Fibroblast of skin of right biceps (primary cell): ENCODE measurements at regions not wholly inside any gene's neighbourhood (a gene's known extent, or its start where the extent isn't known, plus 50 kb on each side); places are given as distances from the start of the nearest gene placed in this dataset.
"Not testable (repeated sequence)": the region's sequence is repeated elsewhere in the genome, so short reads cannot be mapped to it uniquely, and the experiment has no call there.

Experiments used
- DNase-seq: peaks from one replicate; pipeline ENCODE4 v3.0.0-alpha.2; 2013

DNA sequence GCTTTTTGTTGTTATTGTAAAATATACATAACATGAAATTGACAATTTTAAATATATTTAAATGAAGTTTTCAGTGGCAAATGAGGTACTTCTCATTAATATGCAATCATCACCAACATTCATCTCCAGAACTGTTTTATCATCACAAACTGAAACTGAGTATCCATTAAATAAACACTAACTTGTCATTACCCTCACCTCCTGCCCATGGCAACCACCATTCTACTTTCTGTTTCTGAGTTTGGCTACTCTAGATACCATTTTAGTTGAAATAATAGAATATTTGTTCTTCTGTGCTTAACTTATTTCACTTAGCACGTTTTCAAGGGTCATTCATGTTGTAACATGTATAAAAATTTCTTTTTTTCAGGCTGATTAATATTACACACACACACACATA is 834.3 kb downstream of the PLOD2 start:
- no peak for DNase-seq

GRCh38 chr3:145333427-145333826 is 827.6 kb downstream of the PLOD2 start:
- not testable (repeated sequence) for DNase-seq

- DNase-seq = no peak
These were observed 827.1 kb downstream of the PLOD2 start for GRCh38 chr3:145333931-145334330.

- DNase-seq = no peak
These were observed 805.8 kb downstream of the PLOD2 start for GRCh38 chr3:145355206-145355605.

DNA sequence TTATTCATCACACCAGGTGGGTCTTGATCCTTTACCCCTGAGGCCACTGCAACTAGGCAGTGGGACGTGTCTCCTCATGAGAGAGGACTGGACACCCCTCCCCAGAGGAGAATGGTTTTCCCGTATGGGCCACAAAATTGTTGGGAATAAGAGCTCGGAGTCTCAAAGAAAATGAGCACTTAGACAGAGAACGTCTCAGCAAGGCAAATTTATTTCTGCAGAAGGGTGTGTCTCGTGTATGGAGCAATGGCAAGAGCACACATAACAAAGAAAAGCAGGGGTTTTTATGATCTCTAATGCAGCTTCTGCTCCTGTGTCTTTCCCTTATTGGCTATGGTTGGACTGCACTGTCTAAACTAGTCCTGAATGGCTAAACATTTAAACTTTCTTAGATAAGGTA is 803.5 kb downstream of the PLOD2 start:
- DNase-seq = no peak

GRCh38 chr3:145359040-145359439 is 801.9 kb downstream of the PLOD2 start:
- no peak for DNase-seq

- no peak for DNase-seq
These were observed 792.2 kb downstream of the PLOD2 start for GRCh38 chr3:145368748-145369147.

GRCh38 chr3:145370870-145371269 is 790.1 kb downstream of the PLOD2 start:
- no peak for DNase-seq

DNA sequence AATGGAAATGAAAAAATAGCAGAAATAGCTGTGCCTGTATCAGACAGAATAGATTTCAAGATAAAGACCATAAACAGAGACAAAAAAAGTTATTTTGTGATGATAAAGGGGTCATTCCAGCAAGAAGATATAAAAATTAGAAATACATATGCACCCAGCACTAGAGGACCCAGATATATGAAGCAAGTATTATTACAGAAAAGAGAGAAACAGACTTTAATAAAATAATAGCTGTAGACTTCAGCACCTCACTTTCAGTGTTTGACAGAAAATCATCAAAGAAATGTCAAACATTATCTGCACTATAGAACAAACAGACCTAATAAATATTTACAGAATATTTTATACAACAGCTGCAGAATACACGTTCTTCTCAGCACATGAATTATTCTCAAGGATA is 783.7 kb downstream of the PLOD2 start:
- DNase-seq = no peak

GRCh38 chr3:145383416-145383815 is 777.6 kb downstream of the PLOD2 start:
- no peak for DNase-seq

GRCh38 chr3:145384307-145384706 is 776.7 kb downstream of the PLOD2 start:
- no peak for DNase-seq

DNA sequence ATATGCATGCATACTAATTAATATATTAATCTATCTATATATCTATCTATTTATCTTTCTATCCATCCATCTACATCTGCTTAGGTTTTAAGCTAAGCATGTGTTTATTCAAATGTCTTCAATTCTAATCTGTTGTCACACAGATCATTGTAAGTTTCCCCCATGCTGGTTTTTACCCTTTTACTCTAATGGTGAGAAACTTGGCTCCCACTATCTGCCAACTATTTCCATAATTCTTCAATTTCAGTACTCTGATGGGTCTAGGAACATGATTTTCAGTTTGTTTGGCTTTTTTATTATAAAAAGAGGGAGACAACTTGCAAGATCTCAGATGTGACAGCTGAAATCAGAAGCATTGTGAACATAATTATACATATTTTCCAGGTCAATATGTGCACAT is 773.8 kb downstream of the PLOD2 start:
- no peak for DNase-seq

GRCh38 chr3:145395421-145395820 is 765.6 kb downstream of the PLOD2 start:
- DNase-seq = no peak

GRCh38 chr3:145411605-145412004 is 749.4 kb downstream of the PLOD2 start:
- DNase-seq = no peak

- DNase-seq = no peak
These were observed 743.3 kb downstream of the PLOD2 start for GRCh38 chr3:145417678-145418077.

GRCh38 chr3:145422556-145422955 is 738.4 kb downstream of the PLOD2 start:
- DNase-seq = no peak

DNA sequence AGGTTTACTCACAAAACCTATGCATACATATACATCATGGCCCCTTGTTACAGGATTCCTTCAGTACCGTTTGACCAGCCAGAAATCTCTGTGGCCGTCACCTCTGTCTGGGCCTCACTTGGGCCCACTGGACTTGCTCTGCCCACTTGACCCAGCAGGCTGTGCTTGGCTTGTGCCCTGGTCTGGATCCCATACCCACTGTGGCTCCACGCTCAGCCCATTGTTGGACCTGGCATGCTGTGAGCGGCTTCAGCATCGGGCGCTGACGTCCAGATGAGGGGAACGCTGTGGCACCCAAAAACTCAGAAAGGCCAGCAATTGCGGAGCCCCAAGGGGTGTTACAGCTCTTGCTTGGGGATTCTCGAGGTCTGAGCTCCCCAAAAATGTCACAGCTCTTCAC is 733.6 kb downstream of the PLOD2 start:
- DNase-seq = no peak

GRCh38 chr3:145429546-145429945 is 731.4 kb downstream of the PLOD2 start:
- no peak for DNase-seq

DNA sequence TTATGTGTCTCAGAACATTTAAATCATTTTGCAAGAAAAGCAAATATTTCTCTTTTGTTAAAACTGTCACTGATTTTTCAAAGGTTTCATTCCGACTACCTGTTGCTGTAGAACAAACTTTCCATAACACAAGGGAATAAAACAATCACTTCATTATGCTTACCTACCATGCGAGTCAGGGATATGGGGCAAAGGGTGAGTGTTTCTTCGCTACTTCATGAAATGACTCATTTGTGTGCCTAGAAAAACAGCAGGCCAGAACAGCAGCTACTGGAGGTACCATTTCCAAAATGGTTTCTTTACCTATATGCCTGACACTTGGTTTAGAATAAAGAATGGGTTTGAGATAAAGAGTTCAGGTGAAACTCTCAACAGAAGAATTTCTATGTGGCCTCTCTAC is 712.5 kb downstream of the PLOD2 start:
- no peak for DNase-seq

- no peak for DNase-seq
These were observed 710.8 kb downstream of the PLOD2 start for GRCh38 chr3:145450018-145450682.

GRCh38 chr3:145457825-145458552 is 703.0 kb downstream of the PLOD2 start:
- DNase-seq = no peak

DNA sequence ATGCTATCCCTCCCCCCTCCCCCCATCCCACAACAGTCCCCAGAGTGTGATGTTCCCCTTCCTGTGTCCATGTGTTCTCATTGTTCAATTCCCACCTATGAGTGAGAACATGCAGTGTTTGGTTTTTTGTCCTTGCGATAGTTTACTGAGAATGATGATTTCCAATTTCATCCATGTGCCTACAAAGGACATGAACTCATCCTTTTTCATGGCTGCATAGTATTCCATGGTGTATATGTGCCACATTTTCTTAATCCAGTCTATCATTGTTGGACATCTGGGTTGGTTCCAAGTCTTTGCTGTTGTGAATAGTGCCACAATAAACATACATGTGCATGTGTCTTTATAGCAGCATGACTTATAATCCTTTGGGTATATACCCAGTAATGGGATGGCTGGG is 701.3 kb downstream of the PLOD2 start:
- not testable (repeated sequence) for DNase-seq

DNA sequence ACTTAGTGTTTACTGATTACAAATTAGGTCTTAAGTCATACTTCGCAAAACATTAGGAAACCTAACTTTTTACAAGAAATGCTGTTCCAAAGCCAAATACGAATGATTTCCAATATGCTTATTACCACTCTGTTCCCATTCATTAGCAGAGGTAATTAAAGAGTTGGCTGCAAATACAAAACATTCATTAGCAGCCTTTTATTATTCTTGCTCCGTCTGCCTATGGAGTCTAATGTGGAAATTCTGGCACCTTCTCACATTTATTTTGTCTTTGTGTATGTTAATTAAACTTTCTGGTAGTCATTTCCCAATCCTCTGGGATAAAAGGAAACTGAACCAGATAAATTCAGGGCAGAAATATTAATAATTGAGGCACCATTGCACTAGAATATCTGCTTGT is 689.0 kb downstream of the PLOD2 start:
- no peak for DNase-seq

GRCh38 chr3:145482735-145483134 is 678.2 kb downstream of the PLOD2 start:
- not testable (repeated sequence) for DNase-seq

DNA sequence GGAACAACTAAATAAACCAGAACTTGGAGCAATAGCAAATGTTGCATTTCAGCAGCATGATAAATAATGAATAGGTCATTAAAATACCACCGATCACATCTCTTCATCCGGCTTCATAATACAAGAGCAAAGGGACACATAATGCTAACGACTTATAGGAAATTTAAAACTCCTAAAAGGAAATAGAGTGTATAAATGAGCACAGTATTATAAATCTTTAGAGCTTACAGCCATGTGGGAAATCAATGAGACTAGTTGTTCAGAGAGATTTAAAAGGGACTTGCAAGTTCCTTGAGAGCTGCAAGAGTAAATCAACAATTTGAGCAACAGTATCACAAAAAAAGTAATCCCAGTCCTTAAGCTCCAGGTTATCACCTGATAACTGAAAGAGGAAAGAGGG is 677.0 kb downstream of the PLOD2 start:
- DNase-seq = no peak
